ENCODE measurements at regions not wholly inside any gene's neighbourhood (a gene's known extent, or its start where the extent isn't known, plus 50 kb on each side); places are given as distances from the start of the nearest gene placed in this dataset.
"Not testable (repeated sequence)": the region's sequence is repeated elsewhere in the genome, so short reads cannot be mapped to it uniquely, and the experiment has no call there.

DNA sequence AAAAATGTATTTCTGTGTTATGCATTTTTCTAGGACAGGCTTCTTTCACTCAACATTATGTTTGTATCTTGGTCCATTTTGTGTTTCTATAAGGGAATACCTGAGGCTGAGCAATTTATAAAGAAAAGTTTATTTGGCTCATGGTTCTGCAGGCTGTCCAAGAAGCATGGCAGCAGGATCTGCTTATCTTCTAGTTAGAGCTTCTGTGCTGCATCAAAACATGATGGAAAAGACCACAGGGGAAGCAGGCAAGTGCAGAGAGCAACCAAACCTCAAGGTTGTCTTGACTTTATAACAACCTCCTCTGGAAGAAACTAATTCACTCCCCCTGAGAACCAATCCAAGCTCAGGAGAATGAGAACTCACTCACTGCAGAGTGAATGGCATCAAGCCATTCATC is 1601.0 kb upstream of the NUDT12 start:
- TF ChIP-seq, protein P1, sequence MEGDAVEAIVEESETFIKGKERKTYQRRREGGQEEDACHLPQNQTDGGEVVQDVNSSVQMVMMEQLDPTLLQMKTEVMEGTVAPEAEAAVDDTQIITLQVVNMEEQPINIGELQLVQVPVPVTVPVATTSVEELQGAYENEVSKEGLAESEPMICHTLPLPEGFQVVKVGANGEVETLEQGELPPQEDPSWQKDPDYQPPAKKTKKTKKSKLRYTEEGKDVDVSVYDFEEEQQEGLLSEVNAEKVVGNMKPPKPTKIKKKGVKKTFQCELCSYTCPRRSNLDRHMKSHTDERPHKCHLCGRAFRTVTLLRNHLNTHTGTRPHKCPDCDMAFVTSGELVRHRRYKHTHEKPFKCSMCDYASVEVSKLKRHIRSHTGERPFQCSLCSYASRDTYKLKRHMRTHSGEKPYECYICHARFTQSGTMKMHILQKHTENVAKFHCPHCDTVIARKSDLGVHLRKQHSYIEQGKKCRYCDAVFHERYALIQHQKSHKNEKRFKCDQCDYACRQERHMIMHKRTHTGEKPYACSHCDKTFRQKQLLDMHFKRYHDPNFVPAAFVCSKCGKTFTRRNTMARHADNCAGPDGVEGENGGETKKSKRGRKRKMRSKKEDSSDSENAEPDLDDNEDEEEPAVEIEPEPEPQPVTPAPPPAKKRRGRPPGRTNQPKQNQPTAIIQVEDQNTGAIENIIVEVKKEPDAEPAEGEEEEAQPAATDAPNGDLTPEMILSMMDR (IDR thresholded peaks at IDR 0.05; ENCODE audit: insufficient read depth, low read length, missing control alignments), result no peak

GRCh38 chr5:105162557-105162956 is 1600.0 kb upstream of the NUDT12 start:
- POLR2A ChIA-PET, CTCF ChIA-PET: not testable (repeated sequence)

More for the DNA sequence above, 1601.0 kb upstream of the NUDT12 start:
- no peak for DNase-seq (ENCODE audit: low read depth, low spot score)
- ChIA-PET CTCF (no interaction called here), POLR2A (no interaction called here)
- H3K4me3 ChIP-seq (ENCODE audit: low read depth, low read length), result no peak overlapping the region

DNA sequence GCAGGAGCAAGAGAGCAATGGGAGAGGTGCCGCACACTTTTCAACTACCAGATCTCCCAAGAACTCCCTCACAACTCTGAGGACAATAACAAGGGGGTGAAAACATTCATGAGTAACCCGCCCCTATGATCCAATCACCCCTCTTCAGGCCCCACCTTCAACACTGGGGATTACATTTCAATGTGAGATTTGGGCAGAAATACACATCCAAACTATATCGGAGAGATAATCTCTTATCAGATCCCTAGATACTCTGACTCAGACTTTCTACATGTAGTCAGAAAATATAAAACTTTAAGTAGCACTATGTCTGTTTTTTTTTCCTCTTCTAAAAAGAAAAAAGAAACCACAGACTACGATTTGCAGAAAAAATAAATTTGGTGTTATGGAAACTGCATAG is 1595.9 kb upstream of the NUDT12 start:
- ChIA-PET CTCF (no interaction called here), POLR2A (no interaction called here)
- DNase-seq (ENCODE audit: low read depth, low spot score), result no peak
- H3K4me3 ChIP-seq (ENCODE audit: low read depth, low read length), result no peak overlapping the region
- TF ChIP-seq, protein P1 (IDR thresholded peaks at IDR 0.05; ENCODE audit: insufficient read depth, low read length, missing control alignments), result no peak

More at GRCh38 chr5:105162557-105162956, 1600.0 kb upstream of the NUDT12 start:
- H3K4me3 ChIP-seq (ENCODE audit: low read depth, low read length); DNase-seq (ENCODE audit: low read depth, low spot score): not testable (repeated sequence)

DNA sequence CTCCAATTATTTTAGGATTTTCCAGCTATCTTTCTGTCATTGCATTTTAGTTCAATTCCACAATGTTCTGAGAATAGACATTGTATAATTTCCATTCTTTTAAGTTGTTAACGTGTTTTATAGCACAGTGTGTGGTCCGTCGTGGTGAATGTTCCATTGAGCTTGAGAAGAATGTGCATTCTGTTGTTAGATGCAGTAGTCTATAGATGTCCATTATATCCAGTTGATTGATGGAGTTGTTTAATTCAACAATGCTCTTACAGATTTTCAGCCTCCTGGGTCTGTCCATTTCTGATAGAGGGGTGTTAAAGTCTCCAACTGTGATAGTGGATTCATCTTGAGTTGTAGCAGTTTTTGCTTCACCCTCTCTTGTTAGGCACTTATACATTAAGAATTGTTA is 1587.7 kb upstream of the NUDT12 start:
- no peak overlapping the region for H3K4me3 ChIP-seq (ENCODE audit: low read depth, low read length)
- ChIA-PET CTCF (no interaction called here), POLR2A (no interaction called here)
- TF ChIP-seq, protein P1 (IDR thresholded peaks at IDR 0.05; ENCODE audit: insufficient read depth, low read length, missing control alignments), result no peak
- DNase-seq (ENCODE audit: low read depth, low spot score), result no peak

DNA sequence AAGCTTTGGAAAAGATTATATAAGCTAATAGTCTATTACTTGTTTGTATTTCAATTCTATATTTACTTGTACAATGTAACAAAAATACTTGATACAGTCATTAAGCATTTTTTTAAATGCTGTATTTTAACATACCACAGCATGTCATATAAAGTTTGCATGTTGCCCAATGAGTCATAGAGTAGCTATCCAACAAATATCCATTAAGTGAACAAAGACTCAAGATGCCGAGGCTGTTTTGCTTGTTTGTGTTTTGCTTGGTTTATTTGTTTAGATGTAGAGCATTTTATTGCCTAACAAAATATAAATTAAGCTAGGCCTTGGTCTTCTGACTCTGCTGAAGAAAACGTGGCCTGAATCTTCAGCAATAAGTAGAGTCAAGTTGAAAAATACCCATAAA is 1584.3 kb upstream of the NUDT12 start:
- POLR2A ChIA-PET, result no interaction called here
- CTCF ChIA-PET, result no interaction called here
- no peak overlapping the region for H3K4me3 ChIP-seq (ENCODE audit: low read depth, low read length)
- TF ChIP-seq, protein P1 (IDR thresholded peaks at IDR 0.05; ENCODE audit: insufficient read depth, low read length, missing control alignments), result no peak
- DNase-seq (ENCODE audit: low read depth, low spot score), result no peak

- ChIA-PET CTCF (no interaction called here), POLR2A (no interaction called here)
- no peak for DNase-seq (ENCODE audit: low read depth, low spot score)
- H3K4me3 ChIP-seq (ENCODE audit: low read depth, low read length), result no peak overlapping the region
- TF ChIP-seq, protein P1 (IDR thresholded peaks at IDR 0.05; ENCODE audit: insufficient read depth, low read length, missing control alignments), result no peak
These were observed 1582.6 kb upstream of the NUDT12 start for GRCh38 chr5:105145152-105145551.

GRCh38 chr5:105134328-105134727 is 1571.7 kb upstream of the NUDT12 start:
- ChIA-PET POLR2A (no interaction called here), CTCF (no interaction called here)
- no peak for DNase-seq (ENCODE audit: low read depth, low spot score)
- TF ChIP-seq, protein P1 (IDR thresholded peaks at IDR 0.05; ENCODE audit: insufficient read depth, low read length, missing control alignments), result no peak
- no peak overlapping the region for H3K4me3 ChIP-seq (ENCODE audit: low read depth, low read length)
